Stomach (tissue), 8 donors: ENCODE measurements at regions not wholly inside any gene's neighbourhood (a gene's known extent, or its start where the extent isn't known, plus 50 kb on each side); places are given as distances from the start of the nearest gene placed in this dataset.

Experiments
- DNase-seq, 2 donors: peaks; one replicate each; pipeline versions ENCODE4 v3.0.0 to v3.0.0-alpha.2; 2013 to 2019
- H3K27ac ChIP-seq, 5 donors: fragments of 200-600 bp in 4 of 5; sonication (generic) in 4 of 5; one replicate each; pipeline ENCODE4 v1.5.1; 2013 to 2019; ENCODE audit warnings: mild to moderate bottlenecking in 1 of 5, moderate library complexity in 1 of 5
- H3K27me3 ChIP-seq, 3 donors: fragments of 200-600 bp; sonication (generic); one replicate each; pipeline ENCODE4 v1.5.1; 2017 to 2019; ENCODE audit warnings: mixed run types in 1 of 3
- H3K36me3 ChIP-seq, 4 donors: fragments of 200-600 bp; sonication (generic); 1 replicate in 3 of 4; 2 replicates in 1 of 4; pipeline ENCODE4 v1.5.1; 2016 to 2019
- H3K4me1 ChIP-seq, 4 donors: fragments of 200-600 bp; sonication (generic); one replicate each; pipeline ENCODE4 v1.5.1; 2016 to 2019
- H3K4me3 ChIP-seq, 4 donors: fragments of 200-600 bp; sonication (generic) in 3 of 4; one replicate each; pipeline ENCODE4 v1.5.1; 2016 to 2019; ENCODE audit warnings: mild to moderate bottlenecking in 1 of 4
- H3K9me3 ChIP-seq, 4 donors: fragments of 200-600 bp; sonication (generic); one replicate each; pipeline ENCODE4 v1.5.1; 2016 to 2019
- EP300 ChIP-seq: sonication (generic); formaldehyde crosslinking; IDR thresholded peaks from one replicate; pipeline ENCODE4 v1.6.1; 2017; ENCODE audit warnings: antibody characterized with exemption
- POLR2A ChIP-seq, 4 donors: fragments of 450-650 bp; IDR thresholded peaks; one replicate each; pipeline ENCODE4 v1.6.1; 2016; ENCODE audit warnings: antibody characterized with exemption in 4 of 4, control low read depth in 2 of 4, mild to moderate bottlenecking in 1 of 4, moderate library complexity in 1 of 4
- POLR2AphosphoS5 ChIP-seq, 3 donors: sonication (generic); formaldehyde crosslinking; IDR thresholded peaks; one replicate each; pipeline ENCODE4 v1.6.1; 2016; ENCODE audit warnings: antibody characterized with exemption in 3 of 3
- WGBS, 5 donors: extraction: QIAGEN DNeasy Blood & Tissue Kit in 3 of 5; methylation state at CpG; one replicate each; pipeline versions ENCODE4 v1.1.5 to v1.1.7; 2013 to 2018; 5-methylcytosine and 5-hydroxymethylcytosine counted together
- intact Hi-C: fragments of 100-400 bp; cut with DNase I; formaldehyde crosslinking; loops from one replicate; pipeline ENCODE4 v1.15.1; 2023; ENCODE audit warnings: low total_unique reads
- TF ChIP-seq, protein P1 (sequence below), 7 experiments: fragments of 450-650 bp in 4 of 7; fragments of 200-600 bp in 3 of 7; sonication (generic) in 3 of 7; IDR thresholded peaks; one replicate each; pipeline ENCODE4 v1.5.1; 2016 to 2019; ENCODE audit warnings: antibody characterized with exemption in 7 of 7, control low read depth in 2 of 7, mild to moderate bottlenecking in 1 of 7
- donor health status: healthy with polysubstance abuse.
- donor health status: Bipolar disorder and iron deficiency.
- donor health status: healthy.

DNA sequence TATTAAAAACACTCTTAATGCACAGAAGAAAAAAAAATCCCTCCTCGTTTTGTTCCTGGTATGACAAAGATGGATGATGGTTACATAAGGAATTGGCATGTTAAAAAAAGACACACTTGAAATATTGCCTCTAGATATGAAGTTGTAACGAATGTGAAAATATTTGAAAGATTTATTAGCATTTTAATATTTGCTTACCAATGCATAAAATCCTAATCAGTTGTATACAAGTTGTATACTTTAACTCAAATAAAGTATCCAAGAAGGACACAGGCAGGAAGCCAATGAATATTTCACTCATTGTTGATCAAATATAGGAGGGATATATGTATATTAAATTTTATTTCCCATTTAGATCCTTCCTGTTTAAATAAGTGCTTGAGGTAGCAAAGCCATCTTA is 850.8 kb upstream of the RBFOX1 start:
- no peak for TF ChIP-seq POLR2A (IDR thresholded peaks at IDR 0.05)
- TF ChIP-seq EP300 = no peak
- no peak for TF ChIP-seq POLR2AphosphoS5 (IDR thresholded peaks at IDR 0.05)
- TF ChIP-seq, protein P1, sequence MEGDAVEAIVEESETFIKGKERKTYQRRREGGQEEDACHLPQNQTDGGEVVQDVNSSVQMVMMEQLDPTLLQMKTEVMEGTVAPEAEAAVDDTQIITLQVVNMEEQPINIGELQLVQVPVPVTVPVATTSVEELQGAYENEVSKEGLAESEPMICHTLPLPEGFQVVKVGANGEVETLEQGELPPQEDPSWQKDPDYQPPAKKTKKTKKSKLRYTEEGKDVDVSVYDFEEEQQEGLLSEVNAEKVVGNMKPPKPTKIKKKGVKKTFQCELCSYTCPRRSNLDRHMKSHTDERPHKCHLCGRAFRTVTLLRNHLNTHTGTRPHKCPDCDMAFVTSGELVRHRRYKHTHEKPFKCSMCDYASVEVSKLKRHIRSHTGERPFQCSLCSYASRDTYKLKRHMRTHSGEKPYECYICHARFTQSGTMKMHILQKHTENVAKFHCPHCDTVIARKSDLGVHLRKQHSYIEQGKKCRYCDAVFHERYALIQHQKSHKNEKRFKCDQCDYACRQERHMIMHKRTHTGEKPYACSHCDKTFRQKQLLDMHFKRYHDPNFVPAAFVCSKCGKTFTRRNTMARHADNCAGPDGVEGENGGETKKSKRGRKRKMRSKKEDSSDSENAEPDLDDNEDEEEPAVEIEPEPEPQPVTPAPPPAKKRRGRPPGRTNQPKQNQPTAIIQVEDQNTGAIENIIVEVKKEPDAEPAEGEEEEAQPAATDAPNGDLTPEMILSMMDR (IDR thresholded peaks at IDR 0.05) = no peak
- intact Hi-C loops = no loop called here
- H3K4me1 ChIP-seq = no peaks in the 10 kb centered on the region
- no peak for DNase-seq
- H3K4me3 ChIP-seq = no peak overlapping the region
- no peak overlapping the region for H3K27ac ChIP-seq
- H3K36me3 ChIP-seq = no peaks in the 10 kb centered on the region
- WGBS, 5 donors = 13 to 23% (median 16%) methylated on average over 2 of the region's 2 CpGs
- H3K9me3 ChIP-seq = peaks cover 0 to 27% (median 17%) of the 10 kb centered on the region in 4 donors
- peaks cover 0 to 32% (median 6%) of the 10 kb centered on the region in 3 donors for H3K27me3 ChIP-seq

DNA sequence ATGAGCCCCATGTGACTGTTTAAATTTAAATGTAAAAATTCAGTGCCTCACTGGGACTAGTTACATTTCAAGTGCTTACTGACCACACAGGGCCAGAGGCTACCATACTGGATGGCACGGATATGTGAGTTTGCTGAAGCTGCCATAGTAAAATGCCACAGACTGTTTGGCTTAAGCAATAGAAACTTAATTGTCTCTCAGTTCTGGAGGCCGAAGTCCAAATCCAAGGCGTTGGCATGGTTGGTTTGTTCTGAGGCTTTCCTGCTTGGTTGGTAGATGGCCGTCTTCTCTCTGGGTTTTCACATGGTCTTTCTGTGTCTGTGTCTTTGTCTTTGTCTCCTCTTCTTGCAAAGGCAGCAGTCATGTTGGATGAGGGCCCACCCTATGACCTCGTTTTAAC is 878.9 kb upstream of the RBFOX1 start:
- Histone ChIP-seq H3K36me3 (no peaks in the 10 kb centered on the region), H3K27me3 (no peaks in the 10 kb centered on the region), H3K4me1 (no peaks in the 10 kb centered on the region), H3K27ac (no peak overlapping the region), H3K9me3 (peaks cover 0 to 30% (median 8%) of the 10 kb centered on the region in 4 donors), H3K4me3 (no peak overlapping the region)
- WGBS, 5 donors = 75 to 85% (median 83%) methylated on average over 5 of the region's 5 CpGs
- intact Hi-C loops = no loop called here
- TF ChIP-seq POLR2AphosphoS5 (IDR thresholded peaks at IDR 0.05) (no peak), POLR2A (IDR thresholded peaks at IDR 0.05) (no peak), EP300 (no peak)
- TF ChIP-seq, protein P1 (IDR thresholded peaks at IDR 0.05) = no peak
- no peak for DNase-seq

DNA sequence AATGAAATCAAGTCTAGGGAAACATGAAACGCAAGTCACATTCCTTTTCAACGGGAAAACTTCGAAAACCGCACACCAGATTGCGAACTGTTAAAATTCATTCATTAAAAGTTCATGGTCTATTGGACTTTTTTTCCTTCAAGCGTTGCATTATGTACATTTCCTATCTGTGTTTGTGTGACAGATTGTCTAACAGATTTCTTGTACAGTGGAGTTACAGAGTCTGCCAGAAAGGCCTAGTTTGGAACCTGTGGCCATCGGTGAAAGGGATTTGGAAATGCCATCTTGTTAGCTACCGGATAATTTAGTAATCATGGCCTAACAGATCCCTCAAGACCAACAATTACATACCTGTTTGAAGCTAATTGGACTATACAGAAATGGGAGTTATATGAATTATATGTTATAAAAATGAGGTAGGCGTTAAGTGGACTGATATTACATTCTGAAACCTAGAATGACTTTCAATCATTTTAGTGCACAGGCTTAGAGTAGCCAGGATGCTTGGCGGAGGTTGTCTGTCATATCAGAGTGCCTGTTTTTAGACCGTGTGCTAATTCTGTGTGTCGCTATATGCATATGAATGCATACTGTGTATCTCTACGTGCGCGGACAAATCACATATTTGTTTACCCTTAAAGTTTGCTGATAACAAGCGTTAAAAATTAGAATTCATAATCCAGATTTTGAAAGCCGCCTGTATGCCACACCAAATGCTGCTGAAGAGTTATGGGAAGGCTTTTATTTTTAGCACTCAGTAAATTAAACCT is 885.4 kb upstream of the RBFOX1 start:
- intact Hi-C loops = no loop called here
- Histone ChIP-seq H3K27me3 (no peaks in the 10 kb centered on the region), H3K27ac (no peak overlapping the region), H3K4me1 (no peaks in the 10 kb centered on the region), H3K36me3 (no peaks in the 10 kb centered on the region), H3K4me3 (no peak overlapping the region), H3K9me3 (peaks cover 0 to 14% (median 5%) of the 10 kb centered on the region in 4 donors)
- WGBS, 5 donors = 66 to 77% (median 73%) methylated on average over 17 of the region's 17 CpGs
- DNase-seq = no peak
- TF ChIP-seq POLR2AphosphoS5 (IDR thresholded peaks at IDR 0.05) = no peak

DNA sequence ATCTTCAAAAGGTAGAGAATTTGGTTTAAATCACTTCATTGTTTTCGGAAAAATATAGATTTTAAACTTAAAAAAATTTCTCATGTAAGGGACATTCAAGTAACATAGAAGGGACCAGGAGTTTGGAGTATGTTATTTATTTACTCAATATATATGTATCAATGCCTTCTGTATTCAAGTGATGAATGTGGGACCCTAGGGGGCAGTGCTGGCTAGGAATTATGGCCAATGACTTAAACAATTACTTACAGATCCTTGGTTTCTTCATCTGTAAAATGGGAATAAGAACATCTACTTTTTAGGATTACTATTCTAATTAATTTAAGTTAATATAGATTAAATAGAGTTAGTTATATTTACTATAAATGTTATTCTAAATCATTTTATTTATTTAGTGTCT is 886.3 kb upstream of the RBFOX1 start:
- WGBS, 5 donors = 83 to 96% (median 92%) methylated on average over 1 of the region's 1 CpG
- peaks cover 0 to 9% (median 1%) of the 10 kb centered on the region in 4 donors for H3K9me3 ChIP-seq
- TF ChIP-seq, protein P1 (IDR thresholded peaks at IDR 0.05) = no peak
- TF ChIP-seq POLR2AphosphoS5 (IDR thresholded peaks at IDR 0.05) = no peak
- TF ChIP-seq EP300 = no peak
- no peak for TF ChIP-seq POLR2A (IDR thresholded peaks at IDR 0.05)
- no peak overlapping the region for H3K4me3 ChIP-seq
- DNase-seq = no peak
- no peaks in the 10 kb centered on the region for H3K27me3 ChIP-seq
- intact Hi-C loops = no loop called here
- no peak overlapping the region for H3K27ac ChIP-seq
- no peaks in the 10 kb centered on the region for H3K4me1 ChIP-seq
- H3K36me3 ChIP-seq = no peaks in the 10 kb centered on the region

DNA sequence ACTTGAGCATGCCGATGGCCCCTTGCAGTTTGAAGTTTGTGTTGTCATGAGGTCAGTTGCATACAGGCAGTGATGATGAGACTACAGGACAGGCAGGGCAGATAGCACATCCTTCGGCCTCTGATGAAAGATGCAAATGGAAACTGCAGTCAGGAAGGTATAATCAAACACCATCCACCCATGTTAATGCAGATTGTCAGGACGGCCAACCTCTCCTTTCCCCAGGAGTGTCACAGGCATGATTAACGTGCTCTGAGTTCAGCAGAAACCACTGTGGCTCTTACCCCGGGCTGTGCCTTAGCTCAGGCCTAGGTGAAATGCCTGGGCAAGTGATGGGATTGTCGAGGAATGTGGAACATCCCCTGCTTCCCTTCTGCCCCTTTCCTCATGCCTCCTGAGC is 893.5 kb upstream of the RBFOX1 start:
- DNase-seq = no peak
- no peak overlapping the region for H3K27ac ChIP-seq
- H3K4me1 ChIP-seq = no peaks in the 10 kb centered on the region
- intact Hi-C loops = no loop called here
- TF ChIP-seq EP300 (no peak), POLR2AphosphoS5 (IDR thresholded peaks at IDR 0.05) (no peak), POLR2A (IDR thresholded peaks at IDR 0.05) (no peak)
- TF ChIP-seq, protein P1 (IDR thresholded peaks at IDR 0.05) = no peak
- WGBS, 5 donors = 53 to 68% (median 61%) methylated on average over 6 of the region's 6 CpGs
- H3K27me3 ChIP-seq = no peaks in the 10 kb centered on the region
- H3K4me3 ChIP-seq = no peak overlapping the region
- peaks cover 0 to 11% (median 4%) of the 10 kb centered on the region in 4 donors for H3K9me3 ChIP-seq
- no peaks in the 10 kb centered on the region for H3K36me3 ChIP-seq
